Nephron (organoid): ENCODE measurements at regions not wholly inside any gene's neighbourhood (a gene's known extent, or its start where the extent isn't known, plus 50 kb on each side); places are given as distances from the start of the nearest gene placed in this dataset.

Source experiments
- H3K27ac Mint-ChIP-seq, 3 experiments: 2 replicates each; pipeline ENCODE4 v1.8.0; 2020; ENCODE audit warnings: mixed read lengths in 3 of 3, mild to moderate bottlenecking in 2 of 3, moderate library complexity in 1 of 3
- H3K27me3 Mint-ChIP-seq: 2 replicates; pipeline ENCODE4 v1.8.0; 2021; ENCODE audit warnings: low read depth, mild to moderate bottlenecking, moderate library complexity, mixed read lengths
- H3K36me3 Mint-ChIP-seq: 2 replicates; pipeline ENCODE4 v1.8.0; 2020; ENCODE audit warnings: low read depth, mixed read lengths
- H3K4me1 Mint-ChIP-seq: 2 replicates; pipeline ENCODE4 v1.8.0; 2020; ENCODE audit warnings: mixed read lengths
- H3K4me3 Mint-ChIP-seq, 3 experiments: 2 replicates each; pipeline ENCODE4 v1.8.0; 2020; ENCODE audit warnings: mild to moderate bottlenecking in 3 of 3, mixed read lengths in 3 of 3, moderate library complexity in 2 of 3
- H3K9me3 Mint-ChIP-seq: 2 replicates; pipeline ENCODE4 v1.8.0; 2020; ENCODE audit warnings: mixed read lengths
- TF ChIP-seq, protein P1 (sequence below), 3 experiments: fragments of 200-600 bp; sonication (generic); IDR thresholded peaks; one replicate each; pipeline ENCODE4 v1.5.0; 2021; ENCODE audit warnings: antibody characterized with exemption in 3 of 3; ENCODE audit not compliant: unreplicated experiment in 3 of 3

DNA sequence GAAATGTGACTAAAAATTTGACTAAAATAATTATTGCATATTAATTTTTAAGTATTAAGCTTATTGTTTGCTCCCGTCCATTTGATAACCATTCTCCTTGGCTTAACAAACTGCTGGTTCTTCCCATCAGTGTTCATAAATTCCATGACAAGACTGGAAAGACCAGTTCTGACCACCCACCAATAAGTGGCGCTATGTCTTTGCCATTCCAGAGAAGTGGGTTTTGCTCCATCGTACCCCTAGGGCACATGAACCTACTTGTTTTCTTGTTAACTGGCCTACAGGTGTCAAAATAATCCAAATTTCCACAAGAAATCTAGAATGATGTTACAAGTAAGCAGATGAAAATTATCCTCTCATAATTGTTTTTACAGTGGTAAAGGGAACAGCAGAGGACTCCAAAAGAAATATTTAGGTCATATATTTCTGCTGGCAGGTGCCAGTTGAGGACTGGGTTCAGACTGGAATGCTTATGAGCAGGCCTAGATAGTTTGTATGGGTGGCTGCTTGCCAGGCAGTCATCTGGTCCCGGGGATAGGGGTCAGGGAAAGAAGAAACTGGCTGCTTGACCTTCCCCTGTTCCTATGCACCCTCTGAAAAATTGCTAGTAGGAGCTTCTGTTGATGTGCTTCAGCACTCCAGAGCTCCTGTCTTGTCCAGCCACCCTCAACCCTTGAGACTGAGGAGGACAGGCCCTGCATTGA lies 283.1 kb upstream of the ADAMTSL1 start:
- H3K27me3 Mint-ChIP-seq, result peaks cover 15% of the 10 kb centered on the region
- H3K4me3 Mint-ChIP-seq, result no peak overlapping the region
- H3K9me3 Mint-ChIP-seq, result no peaks in the 10 kb centered on the region
- H3K27ac Mint-ChIP-seq, result no peak overlapping the region
- TF ChIP-seq, protein P1, sequence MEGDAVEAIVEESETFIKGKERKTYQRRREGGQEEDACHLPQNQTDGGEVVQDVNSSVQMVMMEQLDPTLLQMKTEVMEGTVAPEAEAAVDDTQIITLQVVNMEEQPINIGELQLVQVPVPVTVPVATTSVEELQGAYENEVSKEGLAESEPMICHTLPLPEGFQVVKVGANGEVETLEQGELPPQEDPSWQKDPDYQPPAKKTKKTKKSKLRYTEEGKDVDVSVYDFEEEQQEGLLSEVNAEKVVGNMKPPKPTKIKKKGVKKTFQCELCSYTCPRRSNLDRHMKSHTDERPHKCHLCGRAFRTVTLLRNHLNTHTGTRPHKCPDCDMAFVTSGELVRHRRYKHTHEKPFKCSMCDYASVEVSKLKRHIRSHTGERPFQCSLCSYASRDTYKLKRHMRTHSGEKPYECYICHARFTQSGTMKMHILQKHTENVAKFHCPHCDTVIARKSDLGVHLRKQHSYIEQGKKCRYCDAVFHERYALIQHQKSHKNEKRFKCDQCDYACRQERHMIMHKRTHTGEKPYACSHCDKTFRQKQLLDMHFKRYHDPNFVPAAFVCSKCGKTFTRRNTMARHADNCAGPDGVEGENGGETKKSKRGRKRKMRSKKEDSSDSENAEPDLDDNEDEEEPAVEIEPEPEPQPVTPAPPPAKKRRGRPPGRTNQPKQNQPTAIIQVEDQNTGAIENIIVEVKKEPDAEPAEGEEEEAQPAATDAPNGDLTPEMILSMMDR (IDR thresholded peaks at IDR 0.05; ENCODE audit: unreplicated experiment in 3 of 3), result no peak
- H3K4me1 Mint-ChIP-seq, result peaks cover 7% of the 10 kb centered on the region
- H3K36me3 Mint-ChIP-seq, result no peaks in the 10 kb centered on the region

GRCh38 chr9:18194316-18194715 lies 279.6 kb upstream of the ADAMTSL1 start:
- Mint-ChIP-seq H3K4me3 (no peak overlapping the region), H3K27ac (no peak overlapping the region), H3K36me3 (no peaks in the 10 kb centered on the region), H3K9me3 (no peaks in the 10 kb centered on the region), H3K27me3 (peaks cover 10% of the 10 kb centered on the region), H3K4me1 (peaks cover 7% of the 10 kb centered on the region)
- TF ChIP-seq, protein P1 (IDR thresholded peaks at IDR 0.05; ENCODE audit: unreplicated experiment in 3 of 3), result no peak

DNA sequence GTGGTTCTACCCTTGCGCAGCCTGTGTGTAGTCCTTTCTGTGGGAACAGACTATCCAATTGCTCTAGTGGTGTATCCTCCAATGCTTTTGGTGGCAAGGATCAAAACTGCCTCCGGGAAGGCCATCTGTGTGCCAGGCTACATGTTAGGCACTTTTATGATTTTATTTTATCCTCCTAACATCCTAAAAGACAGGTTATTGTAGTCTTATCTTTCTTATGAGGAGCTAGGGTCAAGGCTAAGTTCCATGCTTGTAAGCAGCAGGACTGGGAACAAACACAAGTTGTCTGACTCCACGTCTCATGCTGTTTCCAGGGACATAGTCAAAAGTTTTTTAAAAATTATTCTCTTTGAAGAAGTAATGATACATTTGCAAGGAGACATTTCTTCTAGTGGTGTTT lies 278.7 kb upstream of the ADAMTSL1 start:
- no peaks in the 10 kb centered on the region for H3K36me3 Mint-ChIP-seq
- TF ChIP-seq, protein P1 (IDR thresholded peaks at IDR 0.05; ENCODE audit: unreplicated experiment in 3 of 3), result no peak
- no peak overlapping the region for H3K4me3 Mint-ChIP-seq
- no peaks in the 10 kb centered on the region for H3K4me1 Mint-ChIP-seq
- peaks cover 10% of the 10 kb centered on the region for H3K27me3 Mint-ChIP-seq
- H3K27ac Mint-ChIP-seq, result no peak overlapping the region
- H3K9me3 Mint-ChIP-seq, result no peaks in the 10 kb centered on the region

DNA sequence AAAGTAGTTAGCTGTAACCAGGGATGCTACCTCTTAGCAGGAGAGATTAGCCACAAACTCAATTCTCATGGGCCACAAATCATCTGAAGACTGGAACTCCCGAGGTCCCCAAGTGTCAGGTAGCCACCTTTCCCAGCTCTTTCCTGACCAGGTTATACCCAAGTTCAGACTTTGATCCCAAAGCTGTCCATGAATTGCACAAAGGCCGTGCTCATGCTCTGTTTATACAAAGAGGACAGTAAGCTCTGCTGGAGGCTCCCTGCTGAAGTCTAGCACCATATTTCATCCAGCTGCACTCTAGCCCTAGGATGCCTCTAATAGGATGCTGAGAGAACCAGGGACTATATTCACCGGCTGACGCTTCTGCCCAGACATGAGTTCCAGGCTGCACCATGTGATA lies 271.0 kb upstream of the ADAMTSL1 start:
- Mint-ChIP-seq H3K27me3 (peaks cover 5% of the 10 kb centered on the region), H3K36me3 (no peaks in the 10 kb centered on the region), H3K27ac (no peak overlapping the region), H3K4me3 (no peak overlapping the region), H3K4me1 (no peaks in the 10 kb centered on the region), H3K9me3 (no peaks in the 10 kb centered on the region)
- TF ChIP-seq, protein P1 (IDR thresholded peaks at IDR 0.05; ENCODE audit: unreplicated experiment in 3 of 3), result no peak

- H3K4me3 Mint-ChIP-seq, result no peak overlapping the region
- no peaks in the 10 kb centered on the region for H3K4me1 Mint-ChIP-seq
- H3K36me3 Mint-ChIP-seq, result no peaks in the 10 kb centered on the region
- H3K27ac Mint-ChIP-seq, result no peak overlapping the region
- TF ChIP-seq, protein P1 (IDR thresholded peaks at IDR 0.05; ENCODE audit: unreplicated experiment in 3 of 3), result no peak
- peaks cover 14% of the 10 kb centered on the region for H3K27me3 Mint-ChIP-seq
- H3K9me3 Mint-ChIP-seq, result no peaks in the 10 kb centered on the region
Measured at GRCh38 chr9:18207735-18208134, 266.2 kb upstream of the ADAMTSL1 start.
